H1 (cell line): ENCODE measurements at regions not wholly inside any gene's neighbourhood (a gene's known extent, or its start where the extent isn't known, plus 50 kb on each side); places are given as distances from the start of the nearest gene placed in this dataset.

Experiments
- BACH1 ChIP-seq: IDR thresholded peaks from 2 replicates; pipeline ENCODE4 v1.6.1; 2012; ENCODE audit warnings: low read length, improper control_type of control experiment
- CTBP2 ChIP-seq: IDR thresholded peaks from 2 replicates; pipeline ENCODE4 v1.7.0; 2011; ENCODE audit warnings: borderline replicate concordance, mild to moderate bottlenecking, moderate library complexity, mixed read lengths, low read length; ENCODE audit not compliant: insufficient read depth, insufficient read length
- EP300 ChIP-seq, 2 experiments: IDR thresholded peaks; 1 replicate in 1 of 2; 2 replicates in 1 of 2; pipeline ENCODE4 v1.6.1; 2011 to 2012; ENCODE audit warnings: low read depth in 2 of 2, low read length in 2 of 2, mild to moderate bottlenecking in 2 of 2, borderline replicate concordance in 1 of 2, inconsistent platforms in 1 of 2, moderate library complexity in 1 of 2
- EZH2 ChIP-seq: fragments of 200-600 bp; sonication (generic); IDR thresholded peaks from 2 replicates; pipeline ENCODE4 v1.7.1; 2012; ENCODE audit warnings: low read depth, mild to moderate bottlenecking, moderate library complexity, low read length, inconsistent platforms; ENCODE audit not compliant: severe bottlenecking

DNA sequence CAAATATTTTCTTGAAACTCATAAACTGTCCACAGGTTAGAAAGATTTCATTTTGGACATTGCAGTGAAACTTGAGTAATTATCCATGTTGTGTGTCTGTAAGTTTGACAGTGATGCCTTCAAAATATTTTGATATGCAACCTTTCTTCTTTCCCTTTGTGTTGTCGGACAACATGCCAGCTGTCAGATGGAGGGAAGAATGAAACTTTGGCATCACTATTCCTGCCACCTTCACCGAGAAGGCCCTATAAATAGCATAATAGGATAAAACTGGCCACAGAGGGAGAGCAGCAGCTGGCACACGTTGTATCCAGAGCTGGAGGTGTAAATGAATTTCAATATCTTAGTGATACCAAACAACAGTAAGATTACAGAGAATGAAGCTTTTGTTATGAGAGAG lies 436.7 kb upstream of the CFAP20DC start (continued):
- TF ChIP-seq CTBP2 (no peak), EP300 (IDR thresholded peaks at IDR 0.05; ENCODE audit: borderline replicate concordance in 1 of 2, low read depth in 2 of 2, low read length in 2 of 2) (no peak), BACH1 (no peak), EZH2 (no peak)
